MG63 (cell line): ENCODE measurements at regions not wholly inside any gene's neighbourhood (a gene's known extent, or its start where the extent isn't known, plus 50 kb on each side); places are given as distances from the start of the nearest gene placed in this dataset.

Source experiments
- DNase-seq: peaks from one replicate; pipeline ENCODE4 v3.0.0-alpha.2; 2020
- H3K27me3 ChIP-seq: fragments of 250-450 bp; sonication (Bioruptor Pico); 2 replicates; pipeline ENCODE4 v1.5.1; 2020; ENCODE audit warnings: mild to moderate bottlenecking, moderate library complexity
- H3K36me3 ChIP-seq: fragments of 250-450 bp; sonication (Bioruptor Pico); 2 replicates; pipeline ENCODE4 v1.5.1; 2020; ENCODE audit warnings: mild to moderate bottlenecking, moderate library complexity
- H3K4me3 ChIP-seq: fragments of 250-450 bp; sonication (Bioruptor Pico); 2 replicates; pipeline ENCODE4 v1.5.1; 2020; ENCODE audit warnings: mild to moderate bottlenecking, moderate library complexity
- H3K9me3 ChIP-seq: fragments of 250-450 bp; sonication (Bioruptor Pico); 2 replicates; pipeline ENCODE4 v1.5.1; 2020; ENCODE audit warnings: mild to moderate bottlenecking, moderate library complexity

DNA sequence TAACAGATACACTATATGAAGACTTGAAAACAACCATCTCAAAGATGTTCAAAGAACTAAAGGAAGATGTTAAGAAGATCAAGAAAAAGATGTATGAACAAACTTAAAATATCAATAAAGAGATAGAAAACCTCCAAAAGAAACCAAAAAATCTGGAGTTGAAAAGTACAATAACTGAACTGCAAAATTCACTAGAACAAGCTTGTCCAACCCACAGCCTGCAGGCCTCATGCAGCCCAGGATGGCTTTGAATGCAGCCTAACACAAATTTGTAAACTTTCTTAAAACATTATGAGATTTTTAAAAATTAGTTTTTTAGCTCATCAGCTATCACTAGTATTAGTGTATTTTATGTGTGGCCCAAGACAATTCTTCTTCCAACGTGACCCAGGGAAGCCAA, 77.0 kb upstream of the DCTD start:
- Histone ChIP-seq H3K9me3 (no peaks in the 10 kb centered on the region), H3K4me3 (no peak overlapping the region), H3K36me3 (no peaks in the 10 kb centered on the region), H3K27me3 (no peaks in the 10 kb centered on the region)
- no peak for DNase-seq

DNA sequence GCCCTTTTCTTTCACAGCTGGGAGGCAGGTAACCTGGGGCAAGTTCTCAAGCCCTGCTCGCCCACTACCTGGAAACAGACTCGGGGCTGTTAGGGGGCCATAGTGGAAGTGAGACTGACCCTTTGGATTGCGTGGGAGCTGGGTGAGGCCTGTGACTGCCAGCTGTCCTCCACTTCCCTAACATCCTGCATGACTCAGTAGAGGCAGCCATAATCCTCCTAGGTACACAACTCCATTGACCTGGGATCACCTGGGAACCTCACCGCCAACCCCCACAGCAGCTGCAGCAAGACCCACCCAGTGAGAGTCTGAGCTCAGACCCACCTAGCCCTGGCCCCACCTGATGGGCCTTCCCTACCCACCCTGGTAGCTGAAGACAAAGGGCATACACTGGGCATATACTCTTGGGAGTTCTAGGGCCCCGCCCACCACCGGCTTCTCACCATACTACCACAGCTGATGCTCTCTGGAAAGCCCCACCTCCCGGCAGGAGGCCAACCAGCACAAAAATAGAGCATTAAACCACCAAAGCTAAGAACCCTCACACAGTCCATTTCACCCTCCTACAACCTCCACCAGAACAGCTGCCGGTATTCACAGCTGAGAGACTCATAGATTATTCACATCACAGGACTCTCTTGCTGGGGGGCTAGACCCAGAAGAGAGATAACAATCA, 61.1 kb upstream of the DCTD start:
- DNase-seq, result no peak
- Histone ChIP-seq H3K27me3 (no peaks in the 10 kb centered on the region), H3K4me3 (no peak overlapping the region), H3K9me3 (no peaks in the 10 kb centered on the region), H3K36me3 (no peaks in the 10 kb centered on the region)

GRCh38 chr4:182975806-182976205, 58.6 kb upstream of the DCTD start:
- Histone ChIP-seq H3K9me3 (no peaks in the 10 kb centered on the region), H3K27me3 (no peaks in the 10 kb centered on the region), H3K36me3 (no peaks in the 10 kb centered on the region), H3K4me3 (no peak overlapping the region)
- DNase-seq, result peak; percentile 59

DNA sequence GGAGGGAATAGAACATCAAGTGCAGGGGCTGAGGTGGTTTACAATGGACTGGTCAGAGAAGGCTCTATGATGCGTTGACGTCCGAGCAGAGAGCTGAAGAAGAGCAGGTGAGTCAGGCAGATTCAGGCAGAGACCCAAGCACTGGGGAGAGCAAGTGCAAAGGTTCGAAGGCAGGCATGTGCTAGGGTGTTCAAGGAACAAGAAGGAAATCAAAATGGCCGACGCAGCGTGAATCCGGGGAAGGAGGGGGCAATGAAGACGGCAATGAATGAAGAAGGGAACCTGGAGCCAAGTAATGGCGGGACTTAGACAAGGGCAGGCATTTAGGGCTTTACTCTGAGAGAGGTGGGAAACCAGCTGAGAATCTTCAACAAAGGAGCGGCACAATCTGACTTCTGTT, 56.8 kb upstream of the DCTD start:
- Histone ChIP-seq H3K4me3 (no peak overlapping the region), H3K9me3 (no peaks in the 10 kb centered on the region), H3K36me3 (no peaks in the 10 kb centered on the region), H3K27me3 (no peaks in the 10 kb centered on the region)
- peak; percentile 8 for DNase-seq

GRCh38 chr4:182973511-182973911, 56.3 kb upstream of the DCTD start:
- no peaks in the 10 kb centered on the region for H3K9me3 ChIP-seq
- H3K4me3 ChIP-seq, result no peak overlapping the region
- no peaks in the 10 kb centered on the region for H3K36me3 ChIP-seq
- H3K27me3 ChIP-seq, result no peaks in the 10 kb centered on the region
- DNase-seq, result peak; percentile 13

DNA sequence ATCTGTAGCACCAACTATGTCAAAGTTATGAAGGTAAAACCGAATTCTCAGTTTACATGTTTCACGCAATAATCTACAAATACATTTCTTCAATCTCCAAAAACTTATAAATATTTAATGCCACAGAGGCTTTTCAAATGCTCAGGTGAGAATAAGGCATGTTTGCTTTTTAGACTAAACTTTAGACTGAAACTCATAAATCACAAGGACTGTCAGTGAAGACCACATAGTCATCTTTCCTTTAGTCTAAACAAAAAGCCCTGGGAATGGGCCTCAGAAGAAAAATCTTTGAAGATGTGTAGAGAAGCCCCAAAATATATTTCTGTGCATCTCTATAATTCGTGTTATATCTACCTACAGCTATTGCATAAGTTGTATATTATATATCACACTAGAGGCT, 54.5 kb upstream of the DCTD start:
- DNase-seq, result no peak
- Histone ChIP-seq H3K36me3 (no peaks in the 10 kb centered on the region), H3K4me3 (no peak overlapping the region), H3K9me3 (no peaks in the 10 kb centered on the region), H3K27me3 (no peaks in the 10 kb centered on the region)

GRCh38 chr4:182969651-182970279, 52.6 kb upstream of the DCTD start:
- H3K27me3 ChIP-seq, result no peaks in the 10 kb centered on the region
- no peak for DNase-seq
- H3K36me3 ChIP-seq, result no peaks in the 10 kb centered on the region
- no peaks in the 10 kb centered on the region for H3K9me3 ChIP-seq
- no peak overlapping the region for H3K4me3 ChIP-seq

GRCh38 chr4:182968917-182969650, 51.9 kb upstream of the DCTD start:
- H3K9me3 ChIP-seq, result no peaks in the 10 kb centered on the region
- no peaks in the 10 kb centered on the region for H3K27me3 ChIP-seq
- DNase-seq, result no peak
- no peak overlapping the region for H3K4me3 ChIP-seq
- no peaks in the 10 kb centered on the region for H3K36me3 ChIP-seq

DNA sequence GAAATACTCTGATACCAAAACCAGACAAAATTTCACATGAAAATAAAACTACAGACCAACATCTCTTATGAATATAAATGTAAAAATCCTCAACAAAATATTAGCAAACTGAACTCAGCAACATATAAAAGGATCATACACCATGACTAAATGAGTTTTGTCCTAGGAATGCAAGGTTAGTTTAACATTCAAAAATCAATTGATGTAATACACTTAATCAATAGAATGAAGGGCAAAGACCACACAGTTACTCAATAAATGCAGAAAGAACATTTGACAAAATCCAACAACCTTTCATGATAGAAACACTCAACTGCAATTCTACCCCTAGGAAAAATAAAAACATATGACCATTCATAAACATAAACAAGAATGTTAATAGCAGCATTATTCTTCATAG, 50.2 kb upstream of the DCTD start:
- DNase-seq, result no peak
- no peaks in the 10 kb centered on the region for H3K9me3 ChIP-seq
- H3K36me3 ChIP-seq, result no peaks in the 10 kb centered on the region
- no peak overlapping the region for H3K4me3 ChIP-seq
- H3K27me3 ChIP-seq, result no peaks in the 10 kb centered on the region
